T-cell (primary cell): ENCODE measurements at regions not wholly inside any gene's neighbourhood (a gene's known extent, or its start where the extent isn't known, plus 50 kb on each side); places are given as distances from the start of the nearest gene placed in this dataset.

ENCODE experiments used
- ATAC-seq, 4 experiments: fragments of 200-7000 bp in 3 of 4; fragments of 150-1000 bp in 1 of 4; cut with Tn5 transposase; replicated peaks in 1 of 4; 1 replicate in 3 of 4; 2 replicates in 1 of 4; pipeline ENCODE4 v1.10.0; 2021; ENCODE audit warnings: moderate library complexity in 3 of 4, mild to moderate bottlenecking in 2 of 4, moderate number of reproducible peaks in 1 of 4
- CTCF ChIA-PET, 2 donors: fragments of 300-600 bp; sonication (Branson Sonifier 250); formaldehyde crosslinking; loops; one replicate each; lab custom pipeline; 2022; ENCODE audit warnings: antibody characterized with exemption in 2 of 2; lab: Charles Lee
- POLR2A ChIA-PET, 2 donors: fragments of 300-600 bp; sonication (Branson Sonifier 250); formaldehyde crosslinking; loops; one replicate each; lab custom pipeline; 2022; ENCODE audit warnings: antibody characterized with exemption in 2 of 2; lab: Charles Lee
- DNase-seq, 35 experiments: peaks; one replicate each; pipeline versions ENCODE4 v3.0.0 to v3.0.0-alpha.2; 2013 to 2023
- H3K27ac ChIP-seq: one replicate; pipeline ENCODE4 v1.5.1; 2013; ENCODE audit warnings: low read length
- H3K27me3 ChIP-seq, 2 experiments: replicated peaks in 1 of 2; 1 replicate in 1 of 2; 2 replicates in 1 of 2; pipeline versions ENCODE4 v1.6.1 to v1.7.0; 2013; ENCODE audit warnings: low read length in 1 of 2, mixed read lengths in 1 of 2; ENCODE audit not compliant: control insufficient read depth in 2 of 2, insufficient read depth in 2 of 2; ENCODE audit errors: extremely low read depth in 1 of 2
- H3K36me3 ChIP-seq, 2 donors: 1 replicate in 1 of 2; 2 replicates in 1 of 2; pipeline versions ENCODE4 v1.6.1 to v1.7.0; 2013; ENCODE audit warnings: low read length in 1 of 2; ENCODE audit not compliant: control insufficient read depth in 2 of 2, insufficient read depth in 1 of 2; ENCODE audit errors: extremely low read depth in 1 of 2
- H3K4me1 ChIP-seq, 2 experiments: 1 replicate in 1 of 2; 2 replicates in 1 of 2; pipeline versions ENCODE4 v1.6.1 to v1.7.0; 2013; ENCODE audit warnings: low read length in 2 of 2, mixed read lengths in 1 of 2; ENCODE audit not compliant: insufficient read depth in 2 of 2, control insufficient read depth in 1 of 2; ENCODE audit errors: extremely low read depth in 1 of 2
- H3K4me3 ChIP-seq, 2 donors: 1 replicate in 1 of 2; 2 replicates in 1 of 2; pipeline versions ENCODE4 v1.5.1 to v1.7.0; 2013; ENCODE audit warnings: mild to moderate bottlenecking in 2 of 2, low read length in 1 of 2, moderate library complexity in 1 of 2; ENCODE audit not compliant: control insufficient read depth in 1 of 2; ENCODE audit errors: extremely low read depth in 1 of 2
- H3K9me3 ChIP-seq: 2 replicates; pipeline ENCODE4 v1.7.0; 2013
- H3K27ac Mint-ChIP-seq, 2 donors: one replicate each; pipeline ENCODE4 v1.8.0; 2020 to 2021; ENCODE audit warnings: mild to moderate bottlenecking in 2 of 2, mixed read lengths in 2 of 2
- H3K27me3 Mint-ChIP-seq, 2 donors: one replicate each; pipeline ENCODE4 v1.8.0; 2021 to 2022; ENCODE audit warnings: mixed read lengths in 2 of 2
- H3K36me3 Mint-ChIP-seq: one replicate; pipeline ENCODE4 v1.8.0; 2021; ENCODE audit warnings: mixed read lengths
- H3K4me1 Mint-ChIP-seq, 3 donors: one replicate each; pipeline ENCODE4 v1.8.0; 2020 to 2022; ENCODE audit warnings: mixed read lengths in 3 of 3, mild to moderate bottlenecking in 1 of 3
- H3K4me3 Mint-ChIP-seq, 3 donors: one replicate each; pipeline ENCODE4 v1.8.0; 2020 to 2022; ENCODE audit warnings: mild to moderate bottlenecking in 3 of 3, mixed read lengths in 3 of 3, moderate library complexity in 3 of 3
- H3K9me3 Mint-ChIP-seq, 3 donors: one replicate each; pipeline ENCODE4 v1.8.0; 2020 to 2022; ENCODE audit warnings: mixed read lengths in 3 of 3
- WGBS: methylation state at CpG from one replicate; pipeline ENCODE4 v1.1.5; 2013; ENCODE audit warnings: missing lambda C conversion rate; ENCODE audit not compliant: insufficient coverage; 5-methylcytosine and 5-hydroxymethylcytosine counted together

DNA sequence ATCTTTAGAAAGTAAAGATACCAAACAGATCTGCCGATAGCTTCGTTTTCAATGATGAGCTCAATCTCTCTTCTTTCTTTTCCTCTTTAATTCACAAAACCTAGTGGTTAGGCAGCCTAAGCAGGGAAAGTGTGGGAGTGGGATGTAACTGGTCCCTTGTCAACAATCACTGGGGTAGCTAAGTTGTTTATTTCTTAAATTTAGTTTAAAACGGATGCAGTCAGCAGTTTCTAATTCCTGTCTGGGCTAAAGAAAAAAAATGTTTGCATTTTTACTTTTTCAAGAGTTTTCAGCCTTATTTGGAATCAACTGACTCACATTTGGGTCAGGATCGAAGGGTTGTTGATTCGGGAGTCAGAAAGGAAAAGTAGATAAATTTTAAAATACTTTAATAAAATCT, 137.7 kb upstream of the TACR1 start:
- Histone ChIP-seq H3K9me3 (no peaks in the 10 kb centered on the region), H3K4me3 (no peak overlapping the region), H3K27me3 (peaks cover 0 to 3% of the 10 kb centered on the region in 2 experiments), H3K4me1 (no peaks in the 10 kb centered on the region), H3K36me3 (peaks cover 0 to 3% of the 10 kb centered on the region in 2 donors), H3K27ac (no peak overlapping the region)
- no peak overlapping the region for H3K4me3 Mint-ChIP-seq
- ATAC-seq (no peak), DNase-seq (no peak)
- H3K4me1 Mint-ChIP-seq, result no peaks in the 10 kb centered on the region
- H3K27ac Mint-ChIP-seq, result no peak overlapping the region
- no peaks in the 10 kb centered on the region for H3K9me3 Mint-ChIP-seq
- H3K27me3 Mint-ChIP-seq, result no peaks in the 10 kb centered on the region
- ChIA-PET POLR2A (interaction anchor here in 1 of 2 donors (0.5 kb wide), 1 partner anchor 21 kb away, joined by 3 read pairs; no protein-coding TSS in a partner anchor), CTCF (no interaction called here)
- no CpG with 5 or more reads among the region's 5 CpGs for WGBS
- no peaks in the 10 kb centered on the region for H3K36me3 Mint-ChIP-seq

- H3K4me3 ChIP-seq, result no peak overlapping the region
- H3K9me3 Mint-ChIP-seq, result no peaks in the 10 kb centered on the region
- H3K36me3 ChIP-seq, result peaks cover 0 to 3% of the 10 kb centered on the region in 2 donors
- H3K27me3 ChIP-seq, result peaks cover 0 to 3% of the 10 kb centered on the region in 2 experiments
- H3K4me1 Mint-ChIP-seq, result no peaks in the 10 kb centered on the region
- no peaks in the 10 kb centered on the region for H3K4me1 ChIP-seq
- H3K27me3 Mint-ChIP-seq, result no peaks in the 10 kb centered on the region
- WGBS, result 79% methylated on average over 3 of the region's 3 CpGs
- H3K36me3 Mint-ChIP-seq, result no peaks in the 10 kb centered on the region
- H3K4me3 Mint-ChIP-seq, result no peak overlapping the region
- CTCF ChIA-PET, result no interaction called here
- DNase-seq (no peak), ATAC-seq (no peak)
- no peaks in the 10 kb centered on the region for H3K9me3 ChIP-seq
- POLR2A ChIA-PET, result interaction anchor here in 1 of 2 donors (0.5 kb wide), 1 partner anchor 20 kb away, joined by 3 read pairs; no protein-coding TSS in a partner anchor
- no peak overlapping the region for H3K27ac ChIP-seq
- H3K27ac Mint-ChIP-seq, result no peak overlapping the region
Measured at GRCh38 chr2:75336451-75336850, 137.1 kb upstream of the TACR1 start.

- H3K4me1 Mint-ChIP-seq, result no peaks in the 10 kb centered on the region
Measured at GRCh38 chr2:75334076-75334475, 134.8 kb upstream of the TACR1 start.

GRCh38 chr2:75333646-75334045, 134.3 kb upstream of the TACR1 start:
- no peaks in the 10 kb centered on the region for H3K36me3 Mint-ChIP-seq
- no peak for DNase-seq
- WGBS, result no CpG with 5 or more reads among the region's 2 CpGs
- no peak overlapping the region for H3K27ac Mint-ChIP-seq
- H3K36me3 ChIP-seq, result no peaks in the 10 kb centered on the region
- H3K27ac ChIP-seq, result no peak overlapping the region
- no peaks in the 10 kb centered on the region for H3K4me1 Mint-ChIP-seq
- H3K9me3 ChIP-seq, result no peaks in the 10 kb centered on the region
- ChIA-PET CTCF (no interaction called here), POLR2A (no interaction called here)
- no peaks in the 10 kb centered on the region for H3K4me1 ChIP-seq
- no peak overlapping the region for H3K4me3 ChIP-seq
- no peaks in the 10 kb centered on the region for H3K27me3 Mint-ChIP-seq
- H3K9me3 Mint-ChIP-seq, result no peaks in the 10 kb centered on the region
- H3K27me3 ChIP-seq, result peaks cover 0 to 3% of the 10 kb centered on the region in 2 experiments
- no peak for ATAC-seq
- no peak overlapping the region for H3K4me3 Mint-ChIP-seq

More at GRCh38 chr2:75334076-75334475, 134.8 kb upstream of the TACR1 start:
- WGBS, result 91% methylated on average over 5 of the region's 6 CpGs
- peaks cover 0 to 3% of the 10 kb centered on the region in 2 experiments for H3K27me3 ChIP-seq
- no peak for ATAC-seq
- no peak overlapping the region for H3K27ac ChIP-seq
- H3K9me3 ChIP-seq, result no peaks in the 10 kb centered on the region
- no peak overlapping the region for H3K4me3 ChIP-seq
- peaks cover 0 to 3% of the 10 kb centered on the region in 2 donors for H3K36me3 ChIP-seq
- ChIA-PET POLR2A (no interaction called here), CTCF (no interaction called here)
- Mint-ChIP-seq H3K27me3 (no peaks in the 10 kb centered on the region), H3K27ac (no peak overlapping the region), H3K9me3 (no peaks in the 10 kb centered on the region), H3K4me3 (no peak overlapping the region), H3K36me3 (no peaks in the 10 kb centered on the region)
- H3K4me1 ChIP-seq, result no peaks in the 10 kb centered on the region
- no peak for DNase-seq

DNA sequence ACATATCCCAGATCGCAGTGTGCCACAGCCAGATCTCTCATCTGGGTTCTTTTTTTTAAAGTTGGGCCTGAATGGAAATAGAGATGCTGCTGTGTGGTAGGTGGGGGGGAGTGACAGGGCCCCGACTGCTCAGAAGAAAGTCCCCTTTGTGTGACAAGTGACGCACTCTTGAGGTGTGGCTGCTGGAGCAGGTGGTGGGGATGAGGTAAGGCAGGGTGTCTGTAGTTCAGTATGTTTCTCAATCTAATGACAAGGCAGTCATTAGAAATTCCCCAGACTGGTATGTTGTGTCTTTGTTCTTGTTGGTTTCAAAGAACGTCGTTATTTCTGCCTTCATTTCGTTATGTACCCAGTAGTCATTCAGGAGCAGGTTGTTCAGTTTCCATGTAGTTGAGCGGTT, 128.8 kb upstream of the TACR1 start:
- DNase-seq, result no peak
- POLR2A ChIA-PET, result no interaction called here
- WGBS, result 87% methylated on average over 2 of the region's 7 CpGs
- Histone ChIP-seq H3K27ac (no peak overlapping the region), H3K36me3 (no peaks in the 10 kb centered on the region), H3K4me3 (no peak overlapping the region), H3K4me1 (no peaks in the 10 kb centered on the region), H3K9me3 (no peaks in the 10 kb centered on the region), H3K27me3 (peaks cover 0 to 3% of the 10 kb centered on the region in 2 experiments)
- H3K4me1 Mint-ChIP-seq, result peaks cover 0 to 7% (median 6%) of the 10 kb centered on the region in 3 donors
- no peak overlapping the region for H3K4me3 Mint-ChIP-seq
- H3K36me3 Mint-ChIP-seq, result no peaks in the 10 kb centered on the region
- no peak for ATAC-seq
- no peaks in the 10 kb centered on the region for H3K9me3 Mint-ChIP-seq
- no peak overlapping the region for H3K27ac Mint-ChIP-seq
- CTCF ChIA-PET, result no interaction called here
- H3K27me3 Mint-ChIP-seq, result peaks cover 0 to 4% of the 10 kb centered on the region in 2 donors

- peaks cover 0 to 7% (median 6%) of the 10 kb centered on the region in 3 donors for H3K4me1 Mint-ChIP-seq
- no peak for DNase-seq
Measured at GRCh38 chr2:75327334-75327733, 128.0 kb upstream of the TACR1 start.

GRCh38 chr2:75326645-75327044, 127.3 kb upstream of the TACR1 start:
- Histone ChIP-seq H3K4me3 (no peak overlapping the region), H3K27ac (no peak overlapping the region), H3K36me3 (no peaks in the 10 kb centered on the region), H3K27me3 (no peaks in the 10 kb centered on the region), H3K9me3 (no peaks in the 10 kb centered on the region), H3K4me1 (no peaks in the 10 kb centered on the region)
- no peaks in the 10 kb centered on the region for H3K9me3 Mint-ChIP-seq
- no peak overlapping the region for H3K4me3 Mint-ChIP-seq
- POLR2A ChIA-PET, result no interaction called here
- H3K36me3 Mint-ChIP-seq, result no peaks in the 10 kb centered on the region
- H3K4me1 Mint-ChIP-seq, result peaks cover 0 to 7% (median 6%) of the 10 kb centered on the region in 3 donors
- peaks cover 0 to 4% of the 10 kb centered on the region in 2 donors for H3K27me3 Mint-ChIP-seq
- no peak overlapping the region for H3K27ac Mint-ChIP-seq
- no CpG with 5 or more reads among the region's 2 CpGs for WGBS
- ATAC-seq (no peak), DNase-seq (no peak)
- CTCF ChIA-PET, result no interaction called here

More at GRCh38 chr2:75327334-75327733, 128.0 kb upstream of the TACR1 start:
- Histone ChIP-seq H3K27me3 (no peaks in the 10 kb centered on the region), H3K36me3 (no peaks in the 10 kb centered on the region), H3K4me1 (no peaks in the 10 kb centered on the region), H3K9me3 (no peaks in the 10 kb centered on the region), H3K27ac (no peak overlapping the region), H3K4me3 (no peak overlapping the region)
- CTCF ChIA-PET, result no interaction called here
- no peak for ATAC-seq
- no peak overlapping the region for H3K27ac Mint-ChIP-seq
- H3K4me3 Mint-ChIP-seq, result no peak overlapping the region
- POLR2A ChIA-PET, result no interaction called here
- no peaks in the 10 kb centered on the region for H3K36me3 Mint-ChIP-seq
- WGBS, result no CpG with 5 or more reads among the region's 7 CpGs
- H3K27me3 Mint-ChIP-seq, result peaks cover 0 to 4% of the 10 kb centered on the region in 2 donors
- H3K9me3 Mint-ChIP-seq, result no peaks in the 10 kb centered on the region
